ENCODE measurements at regions not wholly inside any gene's neighbourhood (a gene's known extent, or its start where the extent isn't known, plus 50 kb on each side); places are given as distances from the start of the nearest gene placed in this dataset.
"Not testable (repeated sequence)": the region's sequence is repeated elsewhere in the genome, so short reads cannot be mapped to it uniquely, and the experiment has no call there.

GRCh38 chr15:62908341-62908740, 134.2 kb upstream of the TPM1 start:
- not testable (repeated sequence) for TF ChIP-seq CTCF, POLR2A (IDR thresholded peaks at IDR 0.05)

Measured in heart left ventricle (tissue), 13 donors.